ENCODE measurements at regions not wholly inside any gene's neighbourhood (a gene's known extent, or its start where the extent isn't known, plus 50 kb on each side); places are given as distances from the start of the nearest gene placed in this dataset.

DNA sequence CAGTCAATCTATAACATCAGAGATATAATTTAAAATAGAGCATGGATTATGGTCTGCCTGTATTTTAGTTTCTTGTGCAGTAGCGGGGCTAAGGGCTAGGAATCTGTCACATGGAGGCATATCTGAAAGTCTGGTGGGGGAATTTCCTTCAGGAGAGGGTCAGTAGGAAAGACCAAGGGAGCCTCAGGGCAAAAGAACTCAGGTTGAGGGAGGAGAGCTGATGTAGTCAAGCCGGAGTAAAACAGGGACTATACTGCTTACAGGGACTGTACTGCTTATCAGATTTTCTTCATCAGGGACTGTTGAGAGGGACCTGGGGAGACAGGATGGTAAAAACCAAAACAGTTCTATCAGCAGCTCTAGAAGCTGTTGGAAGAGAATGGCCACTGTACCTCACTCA is 82.0 kb upstream of the CPM start:
- H2BK12ac ChIP-seq (ENCODE audit: insufficient read length, low read depth, low read length): no peak overlapping the region
- no peak overlapping the region for H3K4me2 ChIP-seq (ENCODE audit: insufficient read depth, insufficient read length, low read length)
- no peak overlapping the region for H2AFZ ChIP-seq (ENCODE audit: low read length)
- no peak overlapping the region for H2BK5ac ChIP-seq (ENCODE audit: insufficient read length, low read length)
- WGBS (ENCODE audit: extremely low coverage, insufficient read length, low lambda C conversion rate): no CpG with 5 or more reads among the region's 2 CpGs
- H4K20me1 ChIP-seq (ENCODE audit: control insufficient read depth, insufficient read depth, insufficient read length): no peaks in the 10 kb centered on the region
- no peak overlapping the region for H3K27ac ChIP-seq (ENCODE audit: insufficient read length, low read depth, low read length)
- H3T11ph ChIP-seq (ENCODE audit: low read length): no peak overlapping the region
- no peak overlapping the region for H3K4ac ChIP-seq (ENCODE audit: low read depth, low read length)
- no peak overlapping the region for H4K5ac ChIP-seq (ENCODE audit: insufficient read length, low read depth, low read length)
- no peaks in the 10 kb centered on the region for H3K79me1 ChIP-seq (ENCODE audit: insufficient read depth, low read depth, low read length, poor library complexity, severe bottlenecking)
- DNase-seq: no peak
- no peak overlapping the region for H3K56ac ChIP-seq (ENCODE audit: insufficient read length, low read depth, low read length)
- Mint-ChIP-seq H3K9me3 (no peaks in the 10 kb centered on the region; a peak in 2 of 5 replicates), H3K4me3 (no peak overlapping the region), H3K27me3 (ENCODE audit: low read depth) (peaks cover 6% of the 10 kb centered on the region), H3K27ac (no peak overlapping the region; a peak in 2 of 7 replicates), H3K4me1 (no peaks in the 10 kb centered on the region), H3K36me3 (ENCODE audit: insufficient read depth in 1 of 3, low read depth in 3 of 3) (0 out of 7 replicates have a peak, but pooled peaks cover 0 to 1% (median 0%) of the 10 kb centered on the region in 3 experiments)
- H4K8ac ChIP-seq (replicated peaks; ENCODE audit: insufficient read length, low read depth, low read length): no peak overlapping the region
- no peaks in the 10 kb centered on the region for H3K27me3 ChIP-seq (ENCODE audit: insufficient read depth, low read length)
- H2BK15ac ChIP-seq (ENCODE audit: low read depth, low read length): no peak overlapping the region
- TF ChIP-seq, protein P1, sequence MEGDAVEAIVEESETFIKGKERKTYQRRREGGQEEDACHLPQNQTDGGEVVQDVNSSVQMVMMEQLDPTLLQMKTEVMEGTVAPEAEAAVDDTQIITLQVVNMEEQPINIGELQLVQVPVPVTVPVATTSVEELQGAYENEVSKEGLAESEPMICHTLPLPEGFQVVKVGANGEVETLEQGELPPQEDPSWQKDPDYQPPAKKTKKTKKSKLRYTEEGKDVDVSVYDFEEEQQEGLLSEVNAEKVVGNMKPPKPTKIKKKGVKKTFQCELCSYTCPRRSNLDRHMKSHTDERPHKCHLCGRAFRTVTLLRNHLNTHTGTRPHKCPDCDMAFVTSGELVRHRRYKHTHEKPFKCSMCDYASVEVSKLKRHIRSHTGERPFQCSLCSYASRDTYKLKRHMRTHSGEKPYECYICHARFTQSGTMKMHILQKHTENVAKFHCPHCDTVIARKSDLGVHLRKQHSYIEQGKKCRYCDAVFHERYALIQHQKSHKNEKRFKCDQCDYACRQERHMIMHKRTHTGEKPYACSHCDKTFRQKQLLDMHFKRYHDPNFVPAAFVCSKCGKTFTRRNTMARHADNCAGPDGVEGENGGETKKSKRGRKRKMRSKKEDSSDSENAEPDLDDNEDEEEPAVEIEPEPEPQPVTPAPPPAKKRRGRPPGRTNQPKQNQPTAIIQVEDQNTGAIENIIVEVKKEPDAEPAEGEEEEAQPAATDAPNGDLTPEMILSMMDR (conservative IDR thresholded peaks at IDR 0.05): no peak
- no peaks in the 10 kb centered on the region for H3K79me2 ChIP-seq (ENCODE audit: insufficient read depth, low read length)
- no peak overlapping the region for H3K23ac ChIP-seq (ENCODE audit: insufficient read length, low read depth, low read length)
- no peak overlapping the region for H2BK20ac ChIP-seq (ENCODE audit: low read depth, low read length, poor library complexity, severe bottlenecking)
- no peak overlapping the region for H2AK5ac ChIP-seq (ENCODE audit: insufficient read length, low read length)
- H3K9ac ChIP-seq (ENCODE audit: extremely low read depth, insufficient read length, low read length): no peak overlapping the region
- no peak overlapping the region for H2BK120ac ChIP-seq (ENCODE audit: low read depth, low read length, poor library complexity, severe bottlenecking)
- no peaks in the 10 kb centered on the region for H3K9me3 ChIP-seq (ENCODE audit: control insufficient read depth, low read depth, low read length)
- H3K18ac ChIP-seq (ENCODE audit: insufficient read length, low read depth, low read length): no peak overlapping the region
- no peak overlapping the region for H4K91ac ChIP-seq (ENCODE audit: insufficient read length, low read depth, low read length)
- no peaks in the 10 kb centered on the region for H3K4me1 ChIP-seq (ENCODE audit: insufficient read depth, low read length)
- H3K14ac ChIP-seq (ENCODE audit: insufficient read depth, low read length): no peak overlapping the region
- H3K23me2 ChIP-seq (ENCODE audit: insufficient read length, low read depth, low read length, poor library complexity, severe bottlenecking): no peaks in the 10 kb centered on the region
